ENCODE measurements at regions not wholly inside any gene's neighbourhood (a gene's known extent, or its start where the extent isn't known, plus 50 kb on each side); places are given as distances from the start of the nearest gene placed in this dataset.

DNA sequence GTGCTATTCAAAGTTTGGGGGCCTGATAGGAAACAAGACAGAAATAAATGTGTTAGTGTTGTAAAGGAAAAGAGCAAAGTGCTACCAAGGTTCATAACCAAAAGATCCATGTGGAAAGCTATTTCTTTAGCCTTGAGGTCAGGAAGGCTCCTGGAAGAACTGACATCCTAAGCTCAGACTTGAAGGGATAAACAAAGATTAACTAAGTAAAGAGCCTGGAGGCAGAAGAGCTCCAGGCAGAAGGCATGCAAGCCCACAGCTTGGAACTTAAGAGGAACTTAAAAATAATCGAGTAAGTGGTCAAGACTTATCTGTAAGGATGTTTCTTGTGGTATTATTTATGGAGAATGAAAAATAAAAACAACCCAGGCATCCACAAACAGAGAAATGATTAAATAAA is 245.0 kb upstream of the MGAT5 start:
- Histone ChIP-seq H3K4ac (ENCODE audit: low read depth, low read length) (no peak overlapping the region), H3K9me3 (ENCODE audit: control insufficient read depth, low read depth, low read length) (no peaks in the 10 kb centered on the region), H3K56ac (ENCODE audit: insufficient read length, low read depth, low read length) (no peak overlapping the region), H2AFZ (ENCODE audit: low read length) (no peak overlapping the region), H3T11ph (ENCODE audit: low read length) (no peak overlapping the region), H3K9ac (ENCODE audit: extremely low read depth, insufficient read length, low read length) (no peak overlapping the region), H2BK5ac (ENCODE audit: insufficient read length, low read length) (no peak overlapping the region), H4K5ac (ENCODE audit: insufficient read length, low read depth, low read length) (no peak overlapping the region), H2BK20ac (ENCODE audit: low read depth, low read length, poor library complexity, severe bottlenecking) (no peak overlapping the region), H3K23me2 (ENCODE audit: insufficient read length, low read depth, low read length, poor library complexity, severe bottlenecking) (no peaks in the 10 kb centered on the region), H3K23ac (ENCODE audit: insufficient read length, low read depth, low read length) (no peak overlapping the region), H3K18ac (ENCODE audit: insufficient read length, low read depth, low read length) (no peak overlapping the region), H2BK120ac (ENCODE audit: low read depth, low read length, poor library complexity, severe bottlenecking) (no peak overlapping the region), H3K79me1 (ENCODE audit: insufficient read depth, low read depth, low read length, poor library complexity, severe bottlenecking) (no peaks in the 10 kb centered on the region), H2AK5ac (ENCODE audit: insufficient read length, low read length) (no peak overlapping the region), H4K20me1 (ENCODE audit: control insufficient read depth, insufficient read depth, insufficient read length) (no peaks in the 10 kb centered on the region), H3K14ac (ENCODE audit: insufficient read depth, low read length) (no peak overlapping the region), H4K8ac (replicated peaks; ENCODE audit: insufficient read length, low read depth, low read length) (no peak overlapping the region), H3K4me1 (ENCODE audit: insufficient read depth, low read length) (no peaks in the 10 kb centered on the region), H3K27me3 (ENCODE audit: insufficient read depth, low read length) (no peaks in the 10 kb centered on the region), H2BK12ac (ENCODE audit: insufficient read length, low read depth, low read length) (no peak overlapping the region), H3K79me2 (ENCODE audit: insufficient read depth, low read length) (no peaks in the 10 kb centered on the region), H3K4me2 (ENCODE audit: insufficient read depth, insufficient read length, low read length) (no peak overlapping the region), H4K91ac (ENCODE audit: insufficient read length, low read depth, low read length) (no peak overlapping the region), H2BK15ac (ENCODE audit: low read depth, low read length) (no peak overlapping the region), H3K27ac (ENCODE audit: insufficient read length, low read depth, low read length) (no peak overlapping the region)
- no peak overlapping the region for H3K4me3 Mint-ChIP-seq
- H3K4me1 Mint-ChIP-seq = peaks cover 3 to 10% of the 10 kb centered on the region in 2 experiments; a peak in 2 of 4 replicates
- no peaks in the 10 kb centered on the region for H3K27me3 Mint-ChIP-seq (ENCODE audit: low read depth)
- TF ChIP-seq, protein P1, sequence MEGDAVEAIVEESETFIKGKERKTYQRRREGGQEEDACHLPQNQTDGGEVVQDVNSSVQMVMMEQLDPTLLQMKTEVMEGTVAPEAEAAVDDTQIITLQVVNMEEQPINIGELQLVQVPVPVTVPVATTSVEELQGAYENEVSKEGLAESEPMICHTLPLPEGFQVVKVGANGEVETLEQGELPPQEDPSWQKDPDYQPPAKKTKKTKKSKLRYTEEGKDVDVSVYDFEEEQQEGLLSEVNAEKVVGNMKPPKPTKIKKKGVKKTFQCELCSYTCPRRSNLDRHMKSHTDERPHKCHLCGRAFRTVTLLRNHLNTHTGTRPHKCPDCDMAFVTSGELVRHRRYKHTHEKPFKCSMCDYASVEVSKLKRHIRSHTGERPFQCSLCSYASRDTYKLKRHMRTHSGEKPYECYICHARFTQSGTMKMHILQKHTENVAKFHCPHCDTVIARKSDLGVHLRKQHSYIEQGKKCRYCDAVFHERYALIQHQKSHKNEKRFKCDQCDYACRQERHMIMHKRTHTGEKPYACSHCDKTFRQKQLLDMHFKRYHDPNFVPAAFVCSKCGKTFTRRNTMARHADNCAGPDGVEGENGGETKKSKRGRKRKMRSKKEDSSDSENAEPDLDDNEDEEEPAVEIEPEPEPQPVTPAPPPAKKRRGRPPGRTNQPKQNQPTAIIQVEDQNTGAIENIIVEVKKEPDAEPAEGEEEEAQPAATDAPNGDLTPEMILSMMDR (conservative IDR thresholded peaks at IDR 0.05) = no peak
- no CpG with 5 or more reads among the region's 1 CpG for WGBS (ENCODE audit: extremely low coverage, insufficient read length, low lambda C conversion rate)
- H3K27ac Mint-ChIP-seq = no peak overlapping the region
- DNase-seq = no peak
- no peaks in the 10 kb centered on the region for H3K9me3 Mint-ChIP-seq
- H3K36me3 Mint-ChIP-seq (ENCODE audit: insufficient read depth in 1 of 3, low read depth in 3 of 3) = no peaks in the 10 kb centered on the region
